Stimulated activated CD4-positive, alpha-beta T cell treated with anti-CD3 and anti-CD28 coated beads, Interleukin-2, amount 100 ng/mL, for 4 hours (primary cell): ENCODE measurements at regions not wholly inside any gene's neighbourhood (a gene's known extent, or its start where the extent isn't known, plus 50 kb on each side); places are given as distances from the start of the nearest gene placed in this dataset.
"Not testable (repeated sequence)": the region's sequence is repeated elsewhere in the genome, so short reads cannot be mapped to it uniquely, and the experiment has no call there.

Experiments used
- DNase-seq: peaks from one replicate; pipeline ENCODE4 v3.0.0-alpha.2; 2020; ENCODE audit warnings: low read depth

- DNase-seq = no peak
Measured at GRCh38 chr10:117601716-117602115, 59.2 kb downstream of the EMX2 start.

GRCh38 chr10:117603081-117603480 is 60.5 kb downstream of the EMX2 start:
- DNase-seq = no peak

GRCh38 chr10:117603726-117604125 is 61.2 kb downstream of the EMX2 start:
- DNase-seq = no peak

GRCh38 chr10:117609095-117609795 is 66.7 kb downstream of the EMX2 start:
- DNase-seq = no peak

- DNase-seq = no peak
Measured at GRCh38 chr10:117609796-117610170, 67.2 kb downstream of the EMX2 start.

GRCh38 chr10:117610321-117610720 is 67.8 kb downstream of the EMX2 start:
- no peak for DNase-seq

GRCh38 chr10:117612113-117612512 is 69.6 kb downstream of the EMX2 start:
- DNase-seq = no peak

- no peak for DNase-seq
Measured at GRCh38 chr10:117615649-117616048, 73.1 kb downstream of the EMX2 start.

- DNase-seq = no peak
Measured at GRCh38 chr10:117616179-117616578, 73.6 kb downstream of the EMX2 start.

GRCh38 chr10:117617086-117617485 is 74.5 kb downstream of the EMX2 start:
- no peak for DNase-seq

- DNase-seq = no peak
Measured at GRCh38 chr10:117617659-117618058, 75.1 kb downstream of the EMX2 start.

GRCh38 chr10:117619223-117619622 is 76.7 kb downstream of the EMX2 start:
- DNase-seq = no peak

GRCh38 chr10:117619707-117620405 is 77.3 kb downstream of the EMX2 start:
- no peak for DNase-seq

GRCh38 chr10:117621196-117621595 is 78.7 kb downstream of the EMX2 start:
- DNase-seq = no peak

- DNase-seq = no peak
Measured at GRCh38 chr10:117621795-117622420, 79.4 kb downstream of the EMX2 start.

GRCh38 chr10:117622471-117623184 is 80.1 kb downstream of the EMX2 start:
- no peak for DNase-seq

- DNase-seq = no peak
Measured at GRCh38 chr10:117626228-117626627, 83.7 kb downstream of the EMX2 start.

- DNase-seq = no peak
Measured at GRCh38 chr10:117627561-117627960, 85.0 kb downstream of the EMX2 start.

- DNase-seq = not testable (repeated sequence)
Measured at GRCh38 chr10:117629717-117630116, 87.2 kb downstream of the EMX2 start.

GRCh38 chr10:117631276-117632145 is 89.0 kb downstream of the EMX2 start:
- no peak for DNase-seq

- no peak for DNase-seq
Measured at GRCh38 chr10:117632406-117632805, 89.9 kb downstream of the EMX2 start.

- DNase-seq = no peak
Measured at GRCh38 chr10:117635826-117636225, 93.3 kb downstream of the EMX2 start.
